ENCODE measurements at regions not wholly inside any gene's neighbourhood (a gene's known extent, or its start where the extent isn't known, plus 50 kb on each side); places are given as distances from the start of the nearest gene placed in this dataset.
A peak's percentile ranks its signal among the peaks of the same experiment; 100 is the strongest.
"Not testable (repeated sequence)": the region's sequence is repeated elsewhere in the genome, so short reads cannot be mapped to it uniquely, and the experiment has no call there.

GRCh38 chr15:20680257-20680815 lies 138.7 kb upstream of the GOLGA6L6 start:
- ATAC-seq; DNase-seq (ENCODE audit: missing footprints); intact Hi-C loops (cut with DNase I): not testable (repeated sequence)

- ATAC-seq (peak; percentile 18), DNase-seq (ENCODE audit: missing footprints) (no peak)
- intact Hi-C loops (cut with DNase I), result no loop called here
Observed at GRCh38 chr15:20672470-20672869, 130.9 kb upstream of the GOLGA6L6 start.

- ATAC-seq (no peak), DNase-seq (ENCODE audit: missing footprints) (no peak)
- intact Hi-C loops (cut with DNase I), result no loop called here
Observed at GRCh38 chr15:20671675-20672074, 130.1 kb upstream of the GOLGA6L6 start.

- intact Hi-C loops (cut with DNase I); ATAC-seq; DNase-seq (ENCODE audit: missing footprints): not testable (repeated sequence)
Observed at GRCh38 chr15:20666410-20666809, 124.8 kb upstream of the GOLGA6L6 start.

- intact Hi-C loops (cut with DNase I), result no loop called here
- no peak for ATAC-seq
- peak; percentile 37 for DNase-seq (ENCODE audit: missing footprints)
Observed at GRCh38 chr15:20665653-20666052, 124.1 kb upstream of the GOLGA6L6 start.

- DNase-seq (ENCODE audit: missing footprints) (peak; percentile 69), ATAC-seq (peak; percentile 18)
- intact Hi-C loops (cut with DNase I), result no loop called here
Observed at GRCh38 chr15:20659265-20659664, 117.7 kb upstream of the GOLGA6L6 start.

- intact Hi-C loops (cut with DNase I), result no loop called here
- no peak for DNase-seq (ENCODE audit: missing footprints)
- ATAC-seq, result no peak
Observed at GRCh38 chr15:20658024-20658423, 116.4 kb upstream of the GOLGA6L6 start.

GRCh38 chr15:20657084-20657483 lies 115.5 kb upstream of the GOLGA6L6 start:
- ATAC-seq, result no peak
- DNase-seq (ENCODE audit: missing footprints), result no peak

GRCh38 chr15:20652914-20653313 lies 111.3 kb upstream of the GOLGA6L6 start:
- no peak for ATAC-seq
- intact Hi-C loops (cut with DNase I), result no loop called here
- DNase-seq (ENCODE audit: missing footprints), result no peak

More at GRCh38 chr15:20657084-20657483, 115.5 kb upstream of the GOLGA6L6 start:
- intact Hi-C loops (cut with DNase I), result no loop called here

- ATAC-seq; intact Hi-C loops (cut with DNase I); DNase-seq (ENCODE audit: missing footprints): not testable (repeated sequence)
Observed at GRCh38 chr15:20648402-20648975, 106.9 kb upstream of the GOLGA6L6 start.

- no peak for DNase-seq (ENCODE audit: missing footprints)
- intact Hi-C loops (cut with DNase I), result no loop called here
- no peak for ATAC-seq
Observed at GRCh38 chr15:20646529-20647142, 105.0 kb upstream of the GOLGA6L6 start.

- DNase-seq (ENCODE audit: missing footprints) (peak; percentile 78), ATAC-seq (peak; percentile 26)
- intact Hi-C loops (cut with DNase I), result no loop called here
Observed at GRCh38 chr15:20645956-20646355, 104.4 kb upstream of the GOLGA6L6 start.

- DNase-seq (ENCODE audit: missing footprints), result no peak
- ATAC-seq, result no peak
- intact Hi-C loops (cut with DNase I), result no loop called here
Observed at GRCh38 chr15:20644896-20645295, 103.3 kb upstream of the GOLGA6L6 start.

- intact Hi-C loops (cut with DNase I), result no loop called here
- DNase-seq (ENCODE audit: missing footprints), result peak; percentile 69
- no peak for ATAC-seq
Observed at GRCh38 chr15:20643829-20644425, 102.3 kb upstream of the GOLGA6L6 start.

- intact Hi-C loops (cut with DNase I), result no loop called here
- DNase-seq (ENCODE audit: missing footprints), result no peak
- no peak for ATAC-seq
Observed at GRCh38 chr15:20643024-20643770, 101.6 kb upstream of the GOLGA6L6 start.

- DNase-seq (ENCODE audit: missing footprints), result no peak
- intact Hi-C loops (cut with DNase I), result no loop called here
Observed at GRCh38 chr15:20642054-20642767, 100.6 kb upstream of the GOLGA6L6 start.

GRCh38 chr15:20640427-20640826 lies 98.8 kb upstream of the GOLGA6L6 start:
- DNase-seq (ENCODE audit: missing footprints); ATAC-seq; intact Hi-C loops (cut with DNase I): not testable (repeated sequence)

More at GRCh38 chr15:20642054-20642767, 100.6 kb upstream of the GOLGA6L6 start:
- no peak for ATAC-seq

GRCh38 chr15:20639224-20639623 lies 97.6 kb upstream of the GOLGA6L6 start:
- ATAC-seq; intact Hi-C loops (cut with DNase I): not testable (repeated sequence)

More at GRCh38 chr15:20639224-20639623, 97.6 kb upstream of the GOLGA6L6 start:
- DNase-seq (ENCODE audit: missing footprints), result not testable (repeated sequence)

All from Right ventricle myocardium inferior (tissue), 1 donor.